MM.1S (cell line): ENCODE measurements at regions not wholly inside any gene's neighbourhood (a gene's known extent, or its start where the extent isn't known, plus 50 kb on each side); places are given as distances from the start of the nearest gene placed in this dataset.

Experiments used
- DNase-seq: peaks from one replicate; pipeline ENCODE4 v3.0.0-alpha.2; 2015
- H2AFZ ChIP-seq: fragments of 300-600 bp; sonication (generic); 2 replicates; pipeline ENCODE4 v1.6.0; 2016; ENCODE audit warnings: antibody characterized with exemption, low read length
- H3F3A ChIP-seq: fragments of 300-600 bp; sonication (generic); 2 replicates; pipeline ENCODE4 v1.6.1; 2016; ENCODE audit warnings: mild to moderate bottlenecking, antibody characterized with exemption, low read length, moderate library complexity, mixed read lengths; ENCODE audit not compliant: insufficient read depth
- H3K27ac ChIP-seq: fragments of 300-600 bp; sonication (generic); 2 replicates; pipeline ENCODE4 v1.5.1; 2016; ENCODE audit warnings: mild to moderate bottlenecking, low read length
- H3K27me3 ChIP-seq: fragments of 300-600 bp; sonication (generic); replicated peaks from 2 replicates; pipeline ENCODE4 v1.6.0; 2016; ENCODE audit warnings: low read length; ENCODE audit not compliant: insufficient read depth
- H3K36me3 ChIP-seq: fragments of 300-600 bp; sonication (generic); replicated peaks from 2 replicates; pipeline ENCODE4 v1.6.1; 2016; ENCODE audit warnings: mild to moderate bottlenecking, low read length, mixed read lengths; ENCODE audit not compliant: insufficient read depth
- H3K4me1 ChIP-seq: fragments of 300-600 bp; sonication (generic); 2 replicates; pipeline ENCODE4 v1.6.1; 2016; ENCODE audit warnings: low read length, mixed read lengths
- H3K4me2 ChIP-seq: fragments of 300-600 bp; sonication (generic); 2 replicates; pipeline ENCODE4 v1.6.0; 2016; ENCODE audit warnings: low read depth, low read length
- H3K4me3 ChIP-seq: fragments of 300-600 bp; sonication (generic); 2 replicates; pipeline ENCODE4 v1.5.1; 2016; ENCODE audit warnings: low read length, mixed read lengths
- H3K79me2 ChIP-seq: fragments of 300-600 bp; sonication (generic); 2 replicates; pipeline ENCODE4 v1.6.1; 2016; ENCODE audit warnings: mixed run types, low read length, mixed read lengths
- H3K9ac ChIP-seq: fragments of 300-600 bp; sonication (generic); 2 replicates; pipeline ENCODE4 v1.6.1; 2016; ENCODE audit warnings: low read length, mixed read lengths
- H3K9me2 ChIP-seq: fragments of 300-600 bp; sonication (generic); replicated peaks from 2 replicates; pipeline ENCODE4 v1.6.1; 2016; ENCODE audit warnings: mild to moderate bottlenecking, low read length, mixed read lengths; ENCODE audit not compliant: insufficient read depth
- H3K9me3 ChIP-seq: fragments of 300-600 bp; sonication (generic); replicated peaks from 2 replicates; pipeline ENCODE4 v1.6.1; 2016; ENCODE audit warnings: mild to moderate bottlenecking, low read length, mixed read lengths; ENCODE audit not compliant: insufficient read depth
- H4K20me1 ChIP-seq: fragments of 300-600 bp; sonication (generic); 2 replicates; pipeline ENCODE4 v1.6.1; 2016; ENCODE audit warnings: mild to moderate bottlenecking, low read length, moderate library complexity, mixed read lengths; ENCODE audit not compliant: insufficient read depth
- CTCF ChIP-seq: fragments of 300-600 bp; sonication (generic); IDR thresholded peaks from 2 replicates; pipeline ENCODE4 v1.5.1; 2016; ENCODE audit warnings: antibody characterized with exemption, low read length, mixed read lengths
- EZH2 ChIP-seq: fragments of 300-600 bp; sonication (generic); optimal IDR thresholded peaks from 2 replicates; pipeline ENCODE3; 2017; ENCODE audit warnings: low read depth, mild to moderate bottlenecking, antibody characterized with exemption, low read length, mixed read lengths
- EZH2phosphoT487 ChIP-seq: fragments of 300-600 bp; sonication (generic); IDR thresholded peaks from 2 replicates; pipeline ENCODE4 v1.6.1; 2018; ENCODE audit warnings: antibody characterized with exemption, low read length

- Histone ChIP-seq H3K9me2 (no peaks in the 10 kb centered on the region), H3K27ac (no peak overlapping the region), H3K9me3 (no peaks in the 10 kb centered on the region), H3K4me3 (no peak overlapping the region), H3K79me2 (no peaks in the 10 kb centered on the region), H2AFZ (peak overlapping the region; percentile 50), H3K36me3 (no peaks in the 10 kb centered on the region), H3F3A (no peaks in the 10 kb centered on the region), H3K9ac (no peak overlapping the region), H3K4me2 (no peak overlapping the region), H3K27me3 (no peaks in the 10 kb centered on the region), H3K4me1 (peaks cover 7% of the 10 kb centered on the region), H4K20me1 (no peaks in the 10 kb centered on the region)
- TF ChIP-seq CTCF: no peak
- DNase-seq: no peak
Observed at GRCh38 chr17:53033297-53033696, 789.4 kb upstream of the KIF2B start.

DNA sequence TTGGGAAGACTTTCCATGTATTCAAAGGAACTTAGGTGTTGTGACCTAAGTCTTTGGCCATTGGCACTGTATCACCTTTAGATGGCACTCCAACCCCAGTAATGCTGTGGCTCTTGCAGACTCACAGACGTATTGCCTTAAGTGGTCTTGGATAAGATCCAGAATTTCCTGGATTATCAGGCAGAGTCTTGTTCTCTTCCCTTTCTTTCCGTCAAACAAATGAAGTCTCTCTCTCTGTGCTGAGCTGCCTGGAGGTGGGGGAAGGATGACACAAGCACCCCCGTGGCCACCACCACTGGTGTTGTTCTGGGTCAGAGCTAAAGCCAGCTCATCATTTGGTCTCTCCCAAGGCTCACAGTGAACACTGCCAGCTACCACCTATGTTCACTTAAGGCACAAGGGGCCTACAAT lies 789.9 kb upstream of the KIF2B start:
- H3K4me2 ChIP-seq: no peak overlapping the region
- H3K9me2 ChIP-seq: no peaks in the 10 kb centered on the region
- H3K36me3 ChIP-seq: no peaks in the 10 kb centered on the region
- peaks cover 7% of the 10 kb centered on the region for H3K4me1 ChIP-seq
- no peaks in the 10 kb centered on the region for H4K20me1 ChIP-seq
- H3F3A ChIP-seq: no peaks in the 10 kb centered on the region
- H3K79me2 ChIP-seq: no peaks in the 10 kb centered on the region
- no peak overlapping the region for H3K27ac ChIP-seq
- no peak overlapping the region for H3K4me3 ChIP-seq
- peak; percentile 79 for DNase-seq
- no peaks in the 10 kb centered on the region for H3K9me3 ChIP-seq
- no peak overlapping the region for H3K9ac ChIP-seq
- TF ChIP-seq CTCF (peak; percentile 93), EZH2phosphoT487 (no peak)
- no peaks in the 10 kb centered on the region for H3K27me3 ChIP-seq
- peak overlapping the region; percentile 50 for H2AFZ ChIP-seq

DNA sequence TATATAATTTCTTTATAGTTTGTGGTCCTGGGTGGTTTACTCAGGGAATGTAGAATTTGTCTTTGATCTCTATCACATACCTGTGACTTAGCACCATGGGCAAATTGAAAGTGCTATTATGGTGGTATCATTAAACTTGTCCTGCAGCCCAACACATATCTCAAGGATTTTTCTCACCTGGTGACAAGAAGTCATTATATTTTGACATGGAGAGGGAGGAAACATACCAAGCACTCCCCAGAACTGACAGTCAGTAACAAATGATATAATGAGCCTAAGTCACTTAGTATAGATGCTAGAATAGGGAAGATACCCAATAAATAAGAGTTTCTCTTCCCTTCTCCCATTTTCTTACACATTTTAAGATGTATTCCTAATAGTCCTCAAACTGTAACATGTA lies 805.5 kb upstream of the KIF2B start:
- H3K27me3 ChIP-seq: no peaks in the 10 kb centered on the region
- no peak for DNase-seq
- H3K9me3 ChIP-seq: no peaks in the 10 kb centered on the region
- no peak overlapping the region for H3K9ac ChIP-seq
- H3K9me2 ChIP-seq: no peaks in the 10 kb centered on the region
- TF ChIP-seq CTCF (no peak), EZH2phosphoT487 (no peak), EZH2 (no peak)
- no peak overlapping the region for H3K4me2 ChIP-seq
- H3K4me1 ChIP-seq: no peaks in the 10 kb centered on the region
- no peaks in the 10 kb centered on the region for H3F3A ChIP-seq
- no peaks in the 10 kb centered on the region for H3K36me3 ChIP-seq
- H4K20me1 ChIP-seq: no peaks in the 10 kb centered on the region
- no peak overlapping the region for H3K27ac ChIP-seq
- H3K79me2 ChIP-seq: no peaks in the 10 kb centered on the region
- H2AFZ ChIP-seq: no peak overlapping the region
- H3K4me3 ChIP-seq: no peak overlapping the region

GRCh38 chr17:53016085-53016484 lies 806.6 kb upstream of the KIF2B start:
- no peak for DNase-seq
- H3K9me2 ChIP-seq: no peaks in the 10 kb centered on the region
- no peak overlapping the region for H2AFZ ChIP-seq
- no peaks in the 10 kb centered on the region for H3F3A ChIP-seq
- H3K27ac ChIP-seq: no peak overlapping the region
- no peaks in the 10 kb centered on the region for H3K9me3 ChIP-seq
- H3K27me3 ChIP-seq: no peaks in the 10 kb centered on the region
- H3K4me1 ChIP-seq: no peaks in the 10 kb centered on the region
- no peaks in the 10 kb centered on the region for H3K79me2 ChIP-seq
- no peak overlapping the region for H3K4me3 ChIP-seq
- TF ChIP-seq EZH2phosphoT487 (no peak), CTCF (no peak), EZH2 (no peak)
- H3K36me3 ChIP-seq: no peaks in the 10 kb centered on the region
- no peak overlapping the region for H3K4me2 ChIP-seq
- no peaks in the 10 kb centered on the region for H4K20me1 ChIP-seq
- no peak overlapping the region for H3K9ac ChIP-seq
